ENCODE measurements at regions not wholly inside any gene's neighbourhood (a gene's known extent, or its start where the extent isn't known, plus 50 kb on each side); places are given as distances from the start of the nearest gene placed in this dataset.

DNA sequence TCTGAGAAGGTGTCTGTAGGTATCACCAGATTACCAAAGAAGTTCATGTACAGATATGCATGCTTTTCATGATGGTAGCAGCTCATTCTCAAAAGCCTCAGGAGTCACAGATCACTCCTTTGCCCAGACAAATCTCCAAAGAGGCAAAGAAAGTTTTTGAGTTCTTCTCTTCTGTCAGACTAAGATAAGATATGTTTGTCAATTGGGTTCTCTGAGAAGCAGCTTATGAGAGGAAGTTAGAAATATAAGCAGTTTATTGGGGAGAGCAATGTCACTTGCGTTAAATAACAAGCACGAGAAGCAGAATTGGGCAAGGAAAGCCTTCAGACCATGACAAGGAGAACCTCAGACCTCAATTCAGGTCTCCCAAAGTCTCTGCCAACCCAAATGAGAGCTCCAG, 219.2 kb upstream of the KLF4 start:
- no peaks in the 10 kb centered on the region for H3K27me3 ChIP-seq
- 82% methylated on average over 2 of the region's 2 CpGs for WGBS
- H3K4me1 ChIP-seq = peaks cover 2 to 14% (median 5%) of the 10 kb centered on the region in 4 donors
- no peak for DNase-seq (ENCODE audit: extremely low spot score)
- no peak overlapping the region for H3K27ac ChIP-seq (replicated peaks in 1 of 4)
- H3K9me3 ChIP-seq = no peaks in the 10 kb centered on the region
- no peaks in the 10 kb centered on the region for H3K36me3 ChIP-seq
- intact Hi-C loops (cut with DNase I) = no loop called here
- no peak for TF ChIP-seq POLR2A (IDR thresholded peaks at IDR 0.05; ENCODE audit: low read depth)
- no peak for TF ChIP-seq POLR2AphosphoS5 (IDR thresholded peaks at IDR 0.05)
- TF ChIP-seq, protein P1, sequence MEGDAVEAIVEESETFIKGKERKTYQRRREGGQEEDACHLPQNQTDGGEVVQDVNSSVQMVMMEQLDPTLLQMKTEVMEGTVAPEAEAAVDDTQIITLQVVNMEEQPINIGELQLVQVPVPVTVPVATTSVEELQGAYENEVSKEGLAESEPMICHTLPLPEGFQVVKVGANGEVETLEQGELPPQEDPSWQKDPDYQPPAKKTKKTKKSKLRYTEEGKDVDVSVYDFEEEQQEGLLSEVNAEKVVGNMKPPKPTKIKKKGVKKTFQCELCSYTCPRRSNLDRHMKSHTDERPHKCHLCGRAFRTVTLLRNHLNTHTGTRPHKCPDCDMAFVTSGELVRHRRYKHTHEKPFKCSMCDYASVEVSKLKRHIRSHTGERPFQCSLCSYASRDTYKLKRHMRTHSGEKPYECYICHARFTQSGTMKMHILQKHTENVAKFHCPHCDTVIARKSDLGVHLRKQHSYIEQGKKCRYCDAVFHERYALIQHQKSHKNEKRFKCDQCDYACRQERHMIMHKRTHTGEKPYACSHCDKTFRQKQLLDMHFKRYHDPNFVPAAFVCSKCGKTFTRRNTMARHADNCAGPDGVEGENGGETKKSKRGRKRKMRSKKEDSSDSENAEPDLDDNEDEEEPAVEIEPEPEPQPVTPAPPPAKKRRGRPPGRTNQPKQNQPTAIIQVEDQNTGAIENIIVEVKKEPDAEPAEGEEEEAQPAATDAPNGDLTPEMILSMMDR (IDR thresholded peaks at IDR 0.05) = no peak
- no peak for TF ChIP-seq EP300 (IDR thresholded peaks at IDR 0.05)
- no peak overlapping the region for H3K4me3 ChIP-seq

DNA sequence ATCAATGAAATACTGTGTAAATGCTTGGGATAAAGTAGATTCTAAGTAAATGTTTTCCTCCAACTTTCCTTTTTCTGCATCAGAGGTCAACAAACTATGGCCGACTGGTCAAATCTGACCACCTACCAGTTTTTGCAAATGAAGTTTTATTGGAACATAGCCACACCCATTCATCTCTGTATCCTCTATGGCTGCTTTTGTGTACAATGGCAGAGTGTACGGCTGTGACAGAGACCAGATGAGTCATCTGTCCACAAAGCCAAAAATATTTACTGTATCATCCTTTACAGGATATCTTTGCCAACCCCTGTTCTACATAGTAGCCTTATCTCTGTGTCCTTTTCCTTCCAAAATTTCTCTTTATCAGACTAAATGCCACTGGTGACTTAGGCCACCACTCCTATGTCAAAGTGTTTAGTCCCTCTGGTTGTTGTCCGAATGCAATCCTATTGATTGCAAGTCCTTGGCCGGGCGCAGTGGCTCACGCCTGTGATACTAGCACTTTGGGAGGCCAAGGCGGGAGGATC, 218.4 kb upstream of the KLF4 start:
- intact Hi-C loops (cut with DNase I) = no loop called here

DNA sequence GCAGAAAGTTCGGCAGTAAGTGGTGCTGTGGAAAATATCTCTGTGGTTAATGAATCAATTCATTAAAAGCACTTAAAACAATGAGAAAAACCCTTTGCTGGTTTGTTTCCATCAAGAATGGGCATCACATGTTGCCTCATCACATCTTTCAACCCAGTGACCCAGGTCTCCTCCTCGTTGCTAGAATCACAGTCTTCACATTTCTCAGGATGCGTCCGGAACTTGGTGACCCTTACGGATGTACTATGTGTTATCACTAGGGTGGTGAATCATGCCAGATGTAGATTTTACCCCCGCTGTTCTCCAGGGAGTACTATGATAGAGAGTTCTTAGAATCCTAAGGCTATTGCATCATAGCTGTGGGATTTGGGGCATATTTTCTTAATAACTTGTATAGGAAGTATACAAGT, 217.9 kb upstream of the KLF4 start:
- Histone ChIP-seq H3K4me1 (peaks cover 2 to 21% (median 5%) of the 10 kb centered on the region in 4 donors), H3K27me3 (no peaks in the 10 kb centered on the region), H3K9me3 (peaks cover 0 to 3% (median 0%) of the 10 kb centered on the region in 4 donors), H3K4me3 (no peak overlapping the region), H3K36me3 (no peaks in the 10 kb centered on the region), H3K27ac (replicated peaks in 1 of 4) (no peak overlapping the region)
- intact Hi-C loops (cut with DNase I) = no loop called here
- DNase-seq (ENCODE audit: extremely low spot score) = no peak
- WGBS = 54% methylated on average over 6 of the region's 6 CpGs
- TF ChIP-seq, protein P1 (IDR thresholded peaks at IDR 0.05) = no peak
- no peak for TF ChIP-seq EP300 (IDR thresholded peaks at IDR 0.05)

More for the DNA sequence above, 218.4 kb upstream of the KLF4 start:
- no peak for DNase-seq (ENCODE audit: extremely low spot score)
- Histone ChIP-seq H3K27me3 (no peaks in the 10 kb centered on the region), H3K9me3 (no peaks in the 10 kb centered on the region), H3K4me3 (no peak overlapping the region), H3K4me1 (peaks cover 2 to 22% (median 5%) of the 10 kb centered on the region in 4 donors), H3K27ac (replicated peaks in 1 of 4) (no peak overlapping the region), H3K36me3 (no peaks in the 10 kb centered on the region)
- TF ChIP-seq POLR2A (IDR thresholded peaks at IDR 0.05; ENCODE audit: low read depth) (no peak), POLR2AphosphoS5 (IDR thresholded peaks at IDR 0.05) (no peak), EP300 (IDR thresholded peaks at IDR 0.05) (no peak)
- TF ChIP-seq, protein P1 (IDR thresholded peaks at IDR 0.05) = no peak
- 87% methylated on average over 7 of the region's 7 CpGs for WGBS

DNA sequence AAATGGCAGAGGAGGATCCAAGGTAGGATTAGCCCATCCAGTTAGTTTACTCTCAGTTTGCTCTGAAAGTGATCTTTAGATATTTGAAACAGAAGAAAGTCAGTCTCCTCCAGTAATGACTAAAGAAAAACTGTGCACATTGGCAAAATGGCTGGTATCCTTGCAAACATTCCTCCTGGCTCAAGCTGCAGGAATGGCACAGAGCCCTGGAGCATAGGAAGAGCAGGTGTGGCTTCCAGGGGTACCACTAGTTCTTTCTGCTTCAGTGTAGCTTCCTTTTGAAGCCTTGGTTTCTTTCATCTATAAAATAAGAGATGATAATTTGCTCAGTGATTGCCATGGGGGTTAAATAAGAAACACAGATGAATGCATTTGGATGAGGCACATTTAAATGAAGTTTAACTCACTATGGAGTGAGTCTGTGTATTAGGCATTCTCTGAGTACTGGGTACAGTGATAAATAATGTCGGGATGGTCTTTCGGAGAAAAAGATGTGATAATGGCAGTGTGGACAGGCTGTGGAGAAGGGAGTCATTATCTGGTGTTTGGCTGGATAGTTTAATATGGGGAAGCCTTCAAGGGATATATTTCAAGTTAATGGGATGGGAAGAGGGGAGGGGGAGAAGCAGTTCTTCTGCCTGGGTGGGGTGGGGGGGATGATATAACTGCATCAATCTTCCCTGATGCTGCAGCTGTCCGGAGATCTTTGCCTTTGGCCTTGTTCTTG, 217.3 kb upstream of the KLF4 start:
- Histone ChIP-seq H3K4me3 (no peak overlapping the region), H3K27ac (replicated peaks in 1 of 4) (no peak overlapping the region), H3K9me3 (peaks cover 0 to 3% (median 0%) of the 10 kb centered on the region in 4 donors), H3K27me3 (no peaks in the 10 kb centered on the region), H3K4me1 (peaks cover 2 to 16% (median 4%) of the 10 kb centered on the region in 4 donors), H3K36me3 (no peaks in the 10 kb centered on the region)
- no peak for TF ChIP-seq EP300 (IDR thresholded peaks at IDR 0.05)
- no peak for TF ChIP-seq POLR2AphosphoS5 (IDR thresholded peaks at IDR 0.05)
- TF ChIP-seq, protein P1 (IDR thresholded peaks at IDR 0.05) = no peak
- no peak for DNase-seq (ENCODE audit: extremely low spot score)
- intact Hi-C loops (cut with DNase I) = no loop called here
- WGBS = 83% methylated on average over 3 of the region's 3 CpGs
